Adipose tissue (tissue), 3 donors: ENCODE measurements at regions not wholly inside any gene's neighbourhood (a gene's known extent, or its start where the extent isn't known, plus 50 kb on each side); places are given as distances from the start of the nearest gene placed in this dataset.

ENCODE experiments used
- H3K27ac ChIP-seq: one replicate; pipeline ENCODE4 v1.5.1; 2013; ENCODE audit warnings: low read depth, low read length
- WGBS, 3 donors: extraction: QIAGEN DNeasy Blood & Tissue Kit; methylation state at CpG; one replicate each; pipeline ENCODE4 v1.1.7; 2013; 5-methylcytosine and 5-hydroxymethylcytosine counted together
- donor health status: healthy with polysubstance abuse.
- donor health status: Bipolar disorder and iron deficiency.
- donor health status: healthy.

DNA sequence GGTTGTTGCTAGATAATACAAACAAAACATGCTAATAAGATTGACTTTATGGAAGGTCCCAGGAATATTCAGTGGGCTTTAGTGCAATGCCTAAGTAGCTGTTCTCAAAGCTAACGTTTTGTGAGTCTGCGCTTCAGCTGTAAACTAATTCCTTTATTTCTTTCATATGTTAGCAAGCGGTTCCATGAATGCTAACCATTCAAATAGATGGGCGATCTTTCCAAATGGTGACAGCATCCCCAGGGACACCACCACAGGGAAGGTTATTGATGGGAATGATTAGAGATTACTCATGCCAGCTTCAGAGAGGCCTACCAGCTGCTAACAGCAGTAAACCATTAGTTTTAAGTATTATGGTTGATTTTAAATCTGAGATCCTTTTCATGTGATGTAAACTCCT is 405.7 kb upstream of the MCTP2 start:
- H3K27ac ChIP-seq: no peak overlapping the region
- WGBS, 3 donors: 45 to 65% (median 63%) methylated on average over 4 of the region's 4 CpGs

DNA sequence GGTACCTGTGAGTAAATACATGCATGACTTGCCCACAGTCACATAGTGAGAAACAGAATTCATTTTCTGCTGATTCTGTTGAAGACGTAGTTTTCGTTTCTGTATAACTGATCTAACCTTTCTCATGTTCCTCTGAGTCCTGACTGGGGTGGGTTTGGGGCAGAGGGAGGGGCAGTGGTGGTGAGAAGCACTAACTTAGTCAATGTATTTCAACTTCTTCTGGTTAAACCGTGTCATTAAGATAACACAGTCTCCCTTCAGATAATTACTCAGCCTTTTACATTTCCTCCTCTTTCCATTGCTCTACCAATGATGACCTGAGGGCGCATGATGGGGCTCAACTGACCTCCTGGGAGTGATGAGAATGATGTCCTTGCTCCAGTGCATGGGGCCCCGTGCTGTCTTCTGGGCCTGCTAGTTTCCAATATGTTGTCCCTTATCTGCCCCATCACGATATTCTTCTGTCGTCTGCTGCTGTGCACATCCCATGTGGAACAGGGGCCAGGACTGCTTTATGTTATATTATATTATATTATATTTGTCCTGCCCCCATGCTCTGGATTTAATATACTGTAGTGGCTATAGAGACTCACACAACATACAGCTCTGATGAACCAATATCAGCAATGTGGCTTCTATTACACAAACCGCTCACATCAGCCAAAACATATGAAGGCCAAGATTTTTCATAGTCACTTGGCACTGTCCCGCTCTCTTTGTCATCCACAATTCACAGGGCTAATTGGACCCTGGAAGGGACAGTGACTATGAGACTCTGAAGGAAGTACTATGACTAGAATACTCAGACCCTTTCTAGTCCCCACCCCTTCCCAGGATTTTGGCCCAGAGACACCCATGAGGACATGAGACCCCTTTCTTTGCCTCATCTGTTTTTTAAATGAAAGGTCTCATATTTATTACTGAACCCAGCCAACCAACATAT is 407.1 kb upstream of the MCTP2 start:
- H3K27ac ChIP-seq: no peak overlapping the region
- WGBS, 3 donors: 75 to 77% (median 75%) methylated on average over 9 of the region's 9 CpGs

DNA sequence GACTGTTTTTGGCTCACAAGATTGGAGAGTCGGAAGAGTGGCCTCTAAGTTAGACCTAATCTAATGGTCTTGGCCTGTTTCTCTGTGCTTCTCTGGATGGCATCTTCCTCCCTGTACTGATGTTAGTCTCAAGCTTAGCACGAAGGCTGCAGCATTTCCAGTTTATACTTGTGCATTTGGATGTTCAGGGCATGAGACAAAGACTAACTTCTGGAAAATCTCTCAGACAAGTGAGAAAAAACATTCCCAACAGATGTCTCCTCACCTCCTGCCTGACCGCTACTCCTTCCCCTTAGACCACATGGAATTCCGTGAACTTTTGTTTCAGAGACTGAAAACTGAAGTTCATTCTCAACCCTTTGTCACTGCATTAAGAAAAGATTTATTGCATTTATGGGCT is 410.8 kb upstream of the MCTP2 start:
- H3K27ac ChIP-seq: no peak overlapping the region
- 79 to 83% (median 82%) methylated on average over 4 of the region's 4 CpGs for WGBS, 3 donors

DNA sequence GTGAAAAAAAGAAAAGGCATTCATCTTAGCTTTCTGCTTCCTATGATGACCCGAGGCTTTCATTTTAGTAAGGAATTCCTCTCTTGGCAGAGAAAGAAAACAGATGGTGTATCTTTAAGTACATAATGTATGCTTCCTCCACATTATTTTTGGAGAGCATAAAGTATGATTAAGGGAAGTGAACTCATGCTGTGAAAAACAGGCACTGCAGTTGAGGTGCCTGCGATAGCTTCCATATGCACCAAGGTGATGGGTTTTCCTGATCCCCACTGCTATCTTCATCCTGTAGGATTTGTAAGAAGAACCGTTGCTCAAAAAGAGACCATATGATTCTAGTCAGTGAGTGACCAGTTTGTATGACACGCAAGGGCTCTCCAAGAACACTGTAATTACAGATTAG is 411.5 kb upstream of the MCTP2 start:
- 63 to 68% (median 65%) methylated on average over 4 of the region's 4 CpGs for WGBS, 3 donors
- H3K27ac ChIP-seq: no peak overlapping the region

DNA sequence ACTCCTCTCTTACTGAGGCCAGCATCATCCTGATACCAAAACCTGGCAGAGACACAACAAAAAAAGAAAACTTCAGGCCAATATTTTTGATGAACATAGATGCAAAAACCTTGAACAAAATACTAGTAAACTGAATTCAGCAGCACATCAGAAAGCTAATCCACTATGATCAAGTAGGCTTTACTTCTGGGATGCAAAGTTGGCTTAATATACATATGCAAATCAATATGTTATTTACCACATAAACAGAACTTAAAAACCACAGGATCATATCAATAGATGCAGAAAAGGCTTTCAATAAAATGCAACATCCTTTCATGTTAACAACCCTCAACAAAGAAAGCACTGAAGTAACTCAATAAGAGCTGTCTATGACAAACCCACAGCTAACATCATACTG is 414.5 kb upstream of the MCTP2 start:
- no peak overlapping the region for H3K27ac ChIP-seq

DNA sequence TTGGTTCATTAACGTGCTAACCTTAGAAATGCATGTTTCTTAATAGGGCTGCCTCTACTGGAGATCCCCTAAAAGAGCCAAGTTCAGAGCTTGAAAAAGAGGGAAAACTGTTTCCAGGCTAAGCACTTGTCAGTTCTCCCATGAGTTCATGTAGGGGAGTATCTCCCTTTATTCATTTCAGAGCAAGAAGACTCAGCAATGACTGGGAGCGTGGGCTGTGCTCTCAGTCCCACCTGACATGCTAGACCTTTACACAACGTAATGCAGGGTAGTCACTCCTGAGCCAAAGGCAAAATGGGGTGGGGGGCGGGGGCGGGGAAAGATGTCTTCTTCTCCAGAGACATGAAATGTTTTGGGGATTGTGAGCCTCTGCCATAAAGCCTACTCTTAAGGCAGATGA is 420.1 kb upstream of the MCTP2 start:
- no peak overlapping the region for H3K27ac ChIP-seq
- 56 to 79% (median 78%) methylated on average over 5 of the region's 5 CpGs for WGBS, 3 donors

DNA sequence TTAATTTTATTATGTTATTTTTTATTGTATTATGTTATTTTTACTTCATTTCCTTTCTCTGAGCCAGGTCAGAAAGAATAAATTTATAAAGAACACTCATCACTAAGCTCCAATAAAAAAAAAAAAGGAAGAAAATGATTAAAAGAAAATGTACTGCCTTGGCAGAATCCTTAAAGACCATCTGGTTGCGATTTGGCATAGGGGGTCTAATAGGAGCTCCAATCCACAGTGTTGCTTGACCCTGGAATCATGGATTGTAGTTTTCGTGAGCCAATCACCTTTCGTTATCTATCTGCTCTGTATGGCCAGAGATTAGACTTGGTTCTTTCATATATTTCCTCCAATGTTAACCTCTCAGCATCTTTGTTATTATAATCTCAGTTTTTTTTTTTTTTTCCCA is 421.8 kb upstream of the MCTP2 start:
- H3K27ac ChIP-seq: no peak overlapping the region
- WGBS, 3 donors: 70 to 92% (median 84%) methylated on average over 3 of the region's 3 CpGs

DNA sequence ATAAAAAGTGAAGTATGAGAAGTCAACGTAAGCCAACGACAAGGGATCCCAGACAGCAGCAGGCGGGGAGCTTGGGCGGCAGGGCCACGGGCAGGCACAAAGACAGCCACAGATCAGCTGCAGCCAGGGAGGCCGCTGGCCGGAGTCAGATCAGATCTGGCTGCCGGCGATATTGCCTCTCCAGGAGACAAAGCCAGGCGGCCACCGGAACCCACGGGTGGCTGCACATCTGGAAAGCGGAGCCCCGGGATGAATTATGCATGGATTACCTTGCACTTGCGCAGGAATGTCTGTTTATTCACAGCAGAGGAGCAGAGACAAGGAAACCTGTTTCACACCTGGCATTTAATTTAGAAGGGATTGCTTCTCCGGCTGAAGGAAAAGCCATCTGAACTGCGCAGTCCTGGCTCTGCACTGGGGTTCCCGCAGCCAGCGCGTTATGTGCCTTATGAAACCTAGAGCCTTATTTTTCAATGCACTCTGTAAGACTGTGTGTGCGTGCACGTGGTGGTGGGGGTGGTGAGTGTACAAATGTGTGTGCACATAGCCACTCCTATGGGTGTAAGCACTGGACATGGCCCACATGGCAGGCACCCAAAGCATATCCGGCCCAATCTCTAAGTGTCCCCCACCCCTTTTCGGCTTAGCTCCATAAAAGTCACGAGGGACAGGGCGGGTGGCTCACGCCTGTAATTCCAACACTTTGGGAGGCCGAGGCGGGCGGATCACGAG is 427.8 kb upstream of the MCTP2 start:
- 58 to 76% (median 74%) methylated on average over 31 of the region's 31 CpGs for whole genome bisulfite sequencing, 3 donors
- H3K27ac ChIP-seq: no peak overlapping the region

DNA sequence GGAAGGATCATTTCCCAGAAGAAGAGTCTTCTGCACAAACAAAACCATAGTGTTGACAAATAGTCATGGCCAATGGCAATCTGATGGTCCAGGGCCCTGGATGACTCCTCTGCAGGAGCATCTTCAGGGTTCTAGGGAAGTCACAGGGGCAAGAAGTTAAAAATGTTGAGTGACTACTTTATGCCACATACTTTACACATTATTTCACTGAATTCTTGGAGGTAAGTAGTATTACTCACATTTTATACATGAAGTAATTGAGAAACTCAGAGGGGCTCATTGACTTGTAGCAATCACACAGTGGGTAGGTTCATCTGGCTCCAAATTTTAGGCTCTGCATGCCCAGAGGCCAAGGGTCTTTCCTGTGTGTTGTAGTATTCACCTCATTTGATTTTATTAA is 430.2 kb upstream of the MCTP2 start:
- no peak overlapping the region for H3K27ac ChIP-seq

DNA sequence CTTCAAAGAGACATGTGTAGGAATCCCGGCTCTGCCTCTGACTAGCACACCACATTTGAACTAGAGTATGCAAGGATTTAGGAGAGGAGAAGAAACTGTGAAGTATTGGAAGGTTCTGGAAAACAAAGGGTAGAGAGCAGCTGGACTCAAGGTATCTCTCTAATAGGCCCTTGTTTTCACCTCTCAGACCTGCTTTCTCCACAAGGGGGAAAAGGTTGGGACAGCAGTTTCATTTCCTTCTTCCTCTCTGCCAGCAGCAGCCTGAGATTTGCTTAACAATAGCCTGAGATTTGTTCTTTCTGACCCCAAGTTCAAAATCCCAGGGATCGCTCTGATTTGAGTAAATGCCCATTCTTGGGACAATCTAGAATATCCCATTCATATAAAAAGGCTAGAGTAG is 430.6 kb upstream of the MCTP2 start:
- 86 to 94% (median 87%) methylated on average over 2 of the region's 2 CpGs for WGBS, 3 donors

DNA sequence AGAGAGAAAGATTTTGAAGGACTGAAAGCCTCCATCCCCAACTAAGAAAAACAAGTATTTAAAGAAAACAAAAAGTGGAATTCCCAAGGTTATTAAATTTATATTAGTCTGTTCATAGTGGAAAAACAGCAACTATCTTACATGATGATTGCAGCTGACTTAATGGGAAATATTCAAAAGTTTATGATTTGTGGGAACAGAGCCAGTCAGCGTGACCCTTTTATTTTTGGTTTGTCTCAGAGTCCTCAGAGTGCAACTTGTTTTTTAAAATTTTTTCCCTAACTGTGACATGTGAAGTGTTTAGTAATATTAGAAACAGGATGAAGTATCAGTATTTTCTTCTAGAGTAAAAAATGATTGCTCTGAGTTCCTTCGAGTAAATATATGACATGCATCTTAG is 441.9 kb upstream of the MCTP2 start:
- 71 to 81% (median 79%) methylated on average over 2 of the region's 2 CpGs for WGBS, 3 donors
- no peak overlapping the region for H3K27ac ChIP-seq

More for the DNA sequence above, 430.6 kb upstream of the MCTP2 start:
- no peak overlapping the region for H3K27ac ChIP-seq

DNA sequence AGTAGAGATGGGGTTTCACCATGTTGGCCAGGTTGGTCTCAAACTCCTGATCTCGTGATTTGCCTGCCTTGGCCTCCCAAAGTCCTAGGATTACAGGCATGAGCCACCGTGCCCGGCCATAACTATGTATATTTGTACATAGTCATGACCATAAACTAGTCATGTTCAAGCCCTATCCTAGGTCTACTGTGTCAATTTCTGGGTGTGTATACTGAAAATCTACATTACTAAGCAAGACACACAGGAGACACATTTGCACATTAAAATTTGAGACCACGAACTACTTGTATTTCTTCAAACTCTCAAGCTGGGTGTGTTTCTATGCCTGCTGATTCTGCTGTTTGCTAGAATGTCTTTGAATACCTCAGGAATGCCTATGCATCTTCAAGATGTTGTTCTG is 451.3 kb upstream of the MCTP2 start:
- no peak overlapping the region for H3K27ac ChIP-seq
- 83 to 89% (median 85%) methylated on average over 4 of the region's 4 CpGs for WGBS, 3 donors

DNA sequence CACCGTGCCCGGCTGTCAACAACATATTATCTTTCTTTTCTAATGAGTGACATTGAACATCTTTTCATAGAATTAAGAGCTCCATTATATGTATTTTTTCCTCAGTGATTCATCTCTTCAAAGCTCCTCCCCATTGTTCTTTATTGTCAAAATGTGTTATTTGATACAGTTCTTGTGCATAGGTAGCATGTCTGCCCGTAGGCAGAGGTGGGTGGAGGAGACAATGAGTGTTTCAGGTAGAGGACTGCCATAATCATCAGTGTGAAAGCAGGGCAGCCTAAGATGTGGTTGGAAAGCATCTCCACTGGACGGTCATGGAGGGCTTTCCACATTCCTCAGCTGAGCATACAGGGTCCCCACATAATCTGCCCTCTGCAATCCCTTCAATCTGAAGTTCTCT is 452.0 kb upstream of the MCTP2 start:
- no peak overlapping the region for H3K27ac ChIP-seq
- WGBS, 3 donors: 76 to 95% (median 92%) methylated on average over 4 of the region's 4 CpGs

DNA sequence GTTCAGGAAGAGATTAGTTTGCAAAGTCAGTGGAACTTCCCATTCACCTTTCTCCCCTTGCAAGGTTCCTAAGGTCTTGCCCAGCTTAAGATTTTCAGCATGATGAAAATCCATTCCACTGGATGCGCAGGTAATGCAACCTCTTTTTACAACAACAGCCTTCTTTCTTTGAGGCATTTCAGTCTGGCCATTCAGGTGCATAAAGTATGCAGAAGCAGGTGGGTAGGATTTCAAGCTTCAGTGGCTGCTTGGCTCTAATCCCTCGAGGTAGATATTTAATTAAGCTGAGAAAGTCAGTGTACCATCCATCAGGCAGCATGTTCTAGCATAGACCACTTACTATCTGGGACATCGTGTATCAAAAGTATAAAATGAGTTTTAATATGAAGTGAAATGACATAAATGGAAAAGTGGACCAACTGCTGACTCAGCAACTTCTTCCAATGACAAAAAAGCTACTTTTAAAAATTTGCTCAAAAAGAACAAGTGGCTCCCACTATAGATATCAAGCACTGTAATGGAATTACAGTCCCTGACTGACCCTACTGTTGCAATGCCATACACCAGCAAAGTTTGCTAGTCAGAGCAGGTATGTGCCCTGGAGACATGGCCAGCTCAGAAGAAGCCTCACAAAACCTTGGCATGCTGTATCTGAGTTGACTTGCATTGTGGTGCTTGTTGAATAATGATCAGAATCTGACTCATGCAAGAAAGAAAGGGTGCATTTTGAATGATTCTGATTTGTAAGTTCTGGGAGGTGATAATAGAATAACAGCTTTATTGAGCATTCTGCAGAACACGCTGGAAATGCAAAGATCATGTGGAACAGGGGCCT is 459.9 kb upstream of the MCTP2 start:
- WGBS, 3 donors: 74 to 75% (median 74%) methylated on average over 4 of the region's 4 CpGs
- no peak overlapping the region for H3K27ac ChIP-seq

DNA sequence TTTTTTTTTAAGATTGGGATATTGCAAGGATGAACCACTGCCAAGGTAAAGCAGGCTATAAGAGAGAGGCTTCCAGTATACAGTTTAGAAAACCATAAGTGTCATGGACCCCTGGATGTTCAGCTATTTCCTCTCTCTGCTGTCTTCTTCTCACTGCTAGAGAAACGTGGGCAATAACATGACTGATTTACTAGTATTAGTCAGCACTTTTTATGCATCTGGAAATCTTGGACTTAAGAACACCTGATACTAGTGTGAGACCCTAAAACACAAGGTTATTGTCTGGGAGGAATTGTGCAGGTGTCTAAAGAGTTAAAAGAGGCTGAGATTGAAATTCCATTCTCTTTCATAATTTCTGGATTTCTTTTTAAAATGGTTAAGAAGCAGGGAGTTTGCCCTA is 460.6 kb upstream of the MCTP2 start:
- WGBS, 3 donors: 35 to 55% (median 40%) methylated on average over 1 of the region's 1 CpG
- no peak overlapping the region for H3K27ac ChIP-seq

DNA sequence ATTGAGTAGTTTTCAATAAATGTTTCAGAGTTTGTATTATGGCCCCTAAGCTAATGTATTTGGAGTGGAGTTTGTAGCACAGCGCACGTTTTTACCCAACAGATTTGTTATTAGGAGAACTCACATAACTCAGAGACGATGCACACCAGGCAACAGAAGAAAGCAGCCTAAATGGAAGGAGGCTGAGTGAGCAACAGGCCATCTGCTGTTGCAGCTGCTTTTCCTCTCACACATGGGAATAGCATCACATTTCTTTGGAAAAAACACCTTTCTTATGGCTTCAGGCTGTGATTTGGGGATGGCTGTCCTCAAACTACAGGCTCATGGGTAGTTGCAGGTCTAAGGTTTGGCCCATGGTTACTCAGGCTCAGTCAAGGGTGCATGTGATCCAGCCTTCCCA is 469.3 kb upstream of the MCTP2 start:
- no peak overlapping the region for H3K27ac ChIP-seq
- 79 to 90% (median 89%) methylated on average over 3 of the region's 3 CpGs for WGBS, 3 donors

DNA sequence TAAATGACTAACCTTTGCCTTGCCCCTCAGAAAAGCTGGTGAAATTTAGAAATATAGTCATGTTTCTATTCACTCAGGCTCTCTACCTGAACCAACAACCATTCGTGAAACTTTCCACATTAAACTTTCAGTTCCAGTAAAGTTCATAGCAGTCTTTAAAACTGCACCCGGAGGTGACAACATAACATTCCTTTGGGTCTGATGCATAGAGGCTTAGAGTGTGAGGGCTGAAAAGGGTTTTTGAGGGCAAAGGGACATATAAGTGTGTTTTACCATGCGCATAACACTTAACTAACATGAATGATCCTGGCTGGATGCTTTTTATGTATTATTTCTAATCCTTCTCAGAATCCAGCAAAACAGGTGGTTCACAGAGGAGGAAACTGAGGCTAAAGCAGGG is 471.7 kb upstream of the MCTP2 start:
- 68 to 72% (median 70%) methylated on average over 3 of the region's 3 CpGs for WGBS, 3 donors
- H3K27ac ChIP-seq: no peak overlapping the region

DNA sequence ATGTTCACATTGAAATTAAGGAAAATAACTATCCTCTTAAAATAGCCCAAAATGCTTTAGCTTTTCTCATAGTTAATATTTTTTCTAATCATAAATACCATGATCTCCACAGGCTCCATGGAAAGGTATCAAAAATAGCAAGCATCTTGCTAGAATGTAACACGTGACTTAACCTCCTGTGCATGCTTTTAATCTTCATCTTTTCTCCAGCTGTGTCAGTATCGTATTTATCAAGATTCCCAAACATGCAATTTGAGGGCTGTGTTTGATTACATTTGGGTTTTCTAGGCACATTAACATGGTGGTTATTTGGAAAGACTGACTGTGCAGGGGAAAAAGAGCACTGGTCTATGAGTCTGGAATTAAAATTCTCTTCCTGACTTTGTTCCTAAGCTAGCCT is 472.5 kb upstream of the MCTP2 start:
- WGBS, 3 donors: 53 to 87% (median 87%) methylated on average over 2 of the region's 2 CpGs
- H3K27ac ChIP-seq: no peak overlapping the region

DNA sequence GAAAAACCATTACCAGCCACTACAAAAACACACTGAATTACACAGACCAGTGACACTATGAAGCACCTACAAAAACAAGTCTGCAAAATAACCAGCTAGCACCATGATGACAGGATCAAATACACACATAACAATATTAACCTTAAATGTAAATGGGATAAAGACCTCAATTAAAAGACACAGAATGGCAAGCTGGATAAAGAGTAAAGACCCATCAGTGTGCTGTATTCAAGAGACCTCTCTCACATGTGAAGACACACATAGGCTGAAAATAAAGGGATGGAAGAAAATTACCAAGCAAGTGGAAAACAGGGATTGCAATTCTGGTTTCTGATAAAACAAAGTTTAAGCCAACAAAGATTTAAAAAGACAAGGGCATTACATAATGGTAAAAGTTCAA is 482.7 kb upstream of the MCTP2 start:
- H3K27ac ChIP-seq: no peak overlapping the region
